Activated T-cell treated with anti-CD3 and anti-CD28 coated beads for 24 hours (primary cell): ENCODE measurements at regions not wholly inside any gene's neighbourhood (a gene's known extent, or its start where the extent isn't known, plus 50 kb on each side); places are given as distances from the start of the nearest gene placed in this dataset.

Experiments
- DNase-seq: peaks from one replicate; pipeline ENCODE4 v3.0.0-alpha.2; 2020; ENCODE audit warnings: low read depth

DNA sequence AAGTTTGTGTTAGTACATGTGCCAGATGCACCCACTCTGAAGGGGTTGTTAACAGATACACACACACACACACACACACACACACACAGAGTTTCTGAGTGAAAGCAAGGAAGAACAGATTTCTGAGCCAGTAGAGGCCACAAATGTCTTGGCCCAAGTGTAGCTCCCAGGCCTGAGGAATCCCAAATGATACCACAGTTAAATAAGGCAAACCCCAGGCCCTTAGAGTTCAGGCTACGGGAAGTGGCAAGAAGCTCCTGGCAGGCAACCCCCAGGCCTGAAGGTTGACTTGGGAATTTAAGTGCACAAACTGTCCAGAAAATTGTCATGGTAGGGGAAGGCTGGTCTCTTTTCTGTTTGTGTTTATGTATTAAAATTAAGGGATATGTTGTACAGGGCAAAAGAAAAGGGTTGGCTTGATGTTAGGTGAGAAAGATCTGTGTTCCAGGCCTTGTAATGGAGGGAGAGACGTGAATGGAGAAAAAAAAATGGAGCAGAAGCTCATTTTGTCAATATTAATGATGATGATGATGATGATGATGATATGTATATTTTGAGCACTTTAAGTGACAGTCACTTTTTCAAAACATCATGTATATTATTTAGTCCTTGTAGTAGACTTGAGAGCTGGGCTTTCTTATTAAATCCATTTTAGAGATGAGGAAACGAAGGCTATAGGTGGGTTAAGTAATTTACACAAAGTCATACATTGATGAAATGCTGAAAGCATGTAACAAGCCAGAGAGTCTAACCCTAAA is 317.0 kb upstream of the JAG1 start:
- no peak for DNase-seq

- DNase-seq, result no peak
Observed at GRCh38 chr20:10992731-10993130, 318.9 kb upstream of the JAG1 start.

- DNase-seq, result no peak
Observed at GRCh38 chr20:10994991-10995700, 321.3 kb upstream of the JAG1 start.

GRCh38 chr20:10998476-10998875 is 324.7 kb upstream of the JAG1 start:
- DNase-seq, result no peak

- DNase-seq, result no peak
Observed at GRCh38 chr20:11000416-11000815, 326.6 kb upstream of the JAG1 start.

DNA sequence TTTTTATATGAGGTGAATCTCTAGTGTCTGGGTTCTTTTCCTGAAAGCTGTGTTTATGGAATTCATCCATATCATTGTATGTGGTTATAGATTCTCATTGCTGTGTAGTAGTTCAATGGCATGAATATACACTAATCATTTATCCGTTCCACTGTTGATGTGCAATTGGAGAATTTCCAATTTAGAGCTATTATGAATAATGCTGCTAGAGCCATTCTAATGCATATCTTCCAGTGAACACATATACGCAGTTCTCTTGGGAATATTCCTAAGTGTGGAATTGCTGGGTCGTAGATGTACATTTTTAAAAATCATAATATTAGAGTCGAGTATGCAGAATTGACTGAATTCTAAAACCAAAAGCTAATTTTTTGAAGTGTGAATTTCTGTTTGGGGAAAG is 327.5 kb upstream of the JAG1 start:
- DNase-seq, result no peak

- DNase-seq, result no peak
Observed at GRCh38 chr20:11001764-11002540, 328.2 kb upstream of the JAG1 start.

DNA sequence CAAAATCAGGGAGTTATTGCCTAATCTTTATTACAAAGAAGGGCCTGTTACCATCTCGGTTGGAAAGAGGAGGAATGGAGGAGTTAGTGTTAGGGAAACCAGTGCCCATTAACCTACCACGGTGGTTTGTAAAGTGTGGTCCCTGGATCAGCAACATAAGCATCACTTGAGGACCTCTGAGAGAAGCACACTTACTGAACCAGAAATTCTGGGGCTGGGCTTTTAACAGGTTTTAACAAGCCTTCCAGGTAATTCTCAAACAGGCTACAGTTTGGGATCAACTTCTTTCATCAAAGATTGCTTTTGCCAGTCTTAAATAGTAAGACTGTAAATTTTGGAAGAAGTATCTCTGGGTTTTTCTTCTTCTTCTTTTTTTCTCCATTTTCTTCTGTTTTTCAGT is 329.5 kb upstream of the JAG1 start:
- no peak for DNase-seq

DNA sequence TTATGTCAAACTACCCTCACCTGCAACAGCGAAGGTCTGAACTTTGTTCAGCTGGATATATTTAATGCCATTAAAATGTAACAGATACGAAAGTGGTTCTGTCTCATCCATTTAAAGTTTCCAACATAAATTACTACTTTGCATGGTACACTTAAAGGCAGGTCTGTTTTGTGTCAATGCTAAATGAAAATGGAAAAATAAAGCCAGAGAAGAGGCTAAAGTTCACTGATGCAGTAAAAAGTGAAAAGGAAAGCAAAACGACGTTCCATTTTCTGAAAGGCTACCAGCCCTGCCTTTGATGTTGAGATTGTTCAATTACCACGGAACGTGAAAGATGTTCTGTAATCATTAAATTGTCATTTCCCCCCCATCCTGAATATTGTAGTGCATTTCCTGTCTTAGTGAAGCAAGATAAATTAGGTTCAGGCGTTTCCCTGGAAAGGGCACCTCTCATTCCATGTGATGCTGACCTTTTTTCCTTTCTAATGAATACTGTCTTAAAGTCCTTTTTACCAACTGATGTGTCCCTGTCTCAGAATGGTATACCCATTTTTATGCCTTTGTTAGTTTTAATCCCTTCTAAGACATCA is 334.7 kb upstream of the JAG1 start:
- DNase-seq, result no peak

- DNase-seq, result no peak
Observed at GRCh38 chr20:11011653-11012052, 337.9 kb upstream of the JAG1 start.

- no peak for DNase-seq
Observed at GRCh38 chr20:11012975-11013374, 339.2 kb upstream of the JAG1 start.

GRCh38 chr20:11013801-11014200 is 340.0 kb upstream of the JAG1 start:
- DNase-seq, result no peak

DNA sequence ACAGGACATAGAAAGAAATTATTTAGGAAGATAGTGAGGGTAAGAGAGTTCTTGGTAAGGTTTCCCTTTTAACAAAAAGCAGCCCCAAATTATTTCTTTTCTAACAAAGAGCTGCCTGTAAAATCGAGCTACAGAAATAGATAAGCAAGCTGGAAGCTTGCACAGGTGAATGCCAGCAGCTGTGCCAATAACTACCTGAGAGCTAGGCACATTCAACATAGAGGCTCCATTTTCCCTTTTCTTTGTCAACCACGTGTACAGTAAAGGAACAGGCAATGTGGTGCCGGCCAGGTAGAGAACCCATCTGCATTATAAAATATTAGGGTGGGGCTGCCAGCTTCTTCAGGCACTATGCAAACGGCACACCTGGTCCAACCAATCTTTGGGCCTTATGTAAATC is 341.6 kb upstream of the JAG1 start:
- DNase-seq, result no peak

DNA sequence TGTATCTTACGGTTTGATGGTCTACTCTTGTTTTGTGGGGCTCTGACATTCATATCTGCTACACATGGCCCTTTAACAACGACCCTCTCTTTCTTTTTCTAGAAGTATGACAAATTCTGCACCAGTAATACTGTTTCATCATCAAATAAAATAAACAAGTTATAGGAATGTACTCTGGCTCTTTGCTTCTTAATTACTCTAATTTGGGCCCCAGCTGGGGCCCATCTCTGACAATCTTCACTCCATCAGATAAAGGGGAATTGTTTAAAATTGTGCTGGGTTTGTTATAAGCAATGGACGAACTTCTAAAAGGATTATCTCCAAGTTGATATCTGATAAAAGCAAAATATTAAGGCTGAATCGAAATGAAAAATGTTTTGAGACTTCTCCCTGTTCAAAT is 343.6 kb upstream of the JAG1 start:
- DNase-seq, result no peak

DNA sequence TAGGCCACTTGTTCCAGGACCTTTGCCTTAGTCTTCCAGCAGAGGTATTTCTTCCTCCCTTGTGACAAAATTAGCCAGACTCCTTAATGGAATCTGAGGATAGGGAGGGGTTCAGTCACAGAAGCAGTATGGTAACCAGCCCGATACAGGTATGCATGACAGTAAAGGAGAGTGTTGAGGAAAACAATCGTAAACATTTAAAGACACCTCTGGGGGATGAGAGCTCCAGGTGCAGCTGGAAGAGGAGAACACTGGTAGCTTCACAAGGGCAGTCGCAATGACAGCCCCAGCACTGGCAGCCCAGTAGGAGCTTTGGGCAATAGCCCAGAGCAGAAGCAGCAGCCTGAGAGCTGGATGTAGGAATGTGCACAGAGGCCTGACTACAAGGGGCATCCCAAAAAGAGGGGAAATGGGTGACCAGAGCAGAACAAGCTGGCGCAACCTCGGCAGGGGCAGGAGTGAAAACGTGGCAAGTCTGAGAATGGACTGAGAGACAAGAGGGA is 344.9 kb upstream of the JAG1 start:
- no peak for DNase-seq

GRCh38 chr20:11020712-11021111 is 346.9 kb upstream of the JAG1 start:
- no peak for DNase-seq

DNA sequence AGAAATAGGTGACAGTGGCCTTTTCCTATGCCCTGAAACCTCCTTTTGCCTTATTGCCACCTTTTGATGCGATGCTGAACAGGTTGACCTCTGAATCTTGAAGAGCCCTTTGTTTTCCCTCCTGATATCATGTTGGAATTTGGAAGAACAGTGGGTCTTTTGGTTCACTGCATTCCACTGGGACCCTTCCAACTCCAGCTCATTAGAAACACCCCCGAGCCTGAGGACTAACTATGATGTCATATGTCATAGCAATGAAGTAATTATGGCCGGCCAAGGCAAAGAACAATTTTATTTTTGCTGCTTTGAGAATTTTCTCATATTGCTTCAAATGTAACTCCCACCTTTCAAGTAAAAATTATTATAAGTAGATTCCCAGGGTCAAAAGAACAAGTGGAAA is 353.4 kb upstream of the JAG1 start:
- DNase-seq, result no peak

- no peak for DNase-seq
Observed at GRCh38 chr20:11030351-11030750, 356.6 kb upstream of the JAG1 start.

DNA sequence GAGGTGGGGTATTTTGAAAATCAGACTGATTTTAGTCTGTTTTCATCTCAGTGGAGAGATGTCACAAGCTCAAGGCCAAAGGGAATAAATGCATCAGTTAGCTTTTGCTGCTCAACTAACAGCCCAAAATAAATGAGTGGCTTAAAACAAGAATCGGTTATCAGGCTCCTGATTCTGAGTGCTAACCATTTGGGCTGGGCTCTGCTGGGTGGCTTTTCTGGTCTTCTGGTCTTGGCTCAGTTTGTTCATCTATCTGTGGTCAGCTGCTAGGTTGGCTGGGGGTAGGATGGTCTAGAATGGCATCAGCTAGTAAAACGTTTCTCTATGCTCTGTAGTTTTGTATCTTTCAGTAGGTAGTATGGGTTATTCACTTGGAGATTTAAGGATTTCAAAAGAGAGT is 357.5 kb upstream of the JAG1 start:
- no peak for DNase-seq

DNA sequence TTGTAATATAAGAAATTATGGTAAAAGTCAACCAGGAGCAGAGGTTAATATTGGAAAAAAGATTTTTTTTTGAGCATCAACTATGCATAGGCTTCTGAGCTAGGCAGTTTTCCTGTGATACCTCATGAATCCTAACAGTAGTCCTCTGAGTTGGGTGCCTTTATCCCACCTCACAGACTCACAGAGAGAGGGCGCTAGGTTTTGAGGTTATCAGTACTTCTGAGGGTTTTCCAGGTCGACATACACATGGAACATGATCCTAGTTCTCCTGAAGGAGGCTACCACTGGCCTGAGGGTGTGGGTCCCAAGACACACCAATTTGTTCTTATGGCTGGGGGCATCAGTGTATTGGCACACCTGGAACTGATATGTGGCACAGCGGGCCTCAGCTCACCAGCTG is 358.8 kb upstream of the JAG1 start:
- no peak for DNase-seq

DNA sequence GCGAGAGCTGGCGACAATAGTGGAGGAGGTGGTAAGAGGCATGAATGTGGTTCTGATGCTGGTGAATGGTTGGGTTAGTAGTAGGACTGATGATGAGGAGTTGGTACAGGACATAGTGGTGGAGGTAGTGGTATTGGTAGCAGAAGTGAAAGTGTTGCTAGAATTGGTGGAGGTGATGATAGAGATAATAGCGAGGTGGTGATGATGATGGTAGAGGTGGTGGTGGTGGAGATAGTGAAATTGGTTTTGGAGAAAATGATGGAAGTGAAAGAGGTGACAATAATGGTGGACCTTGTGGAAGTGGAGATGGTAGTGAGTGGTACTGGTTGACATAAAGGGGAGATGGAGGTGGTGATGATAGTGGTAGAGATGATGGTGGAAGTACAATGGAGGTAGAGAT is 360.2 kb upstream of the JAG1 start:
- no peak for DNase-seq

GRCh38 chr20:11035211-11035610 is 361.4 kb upstream of the JAG1 start:
- DNase-seq, result no peak

DNA sequence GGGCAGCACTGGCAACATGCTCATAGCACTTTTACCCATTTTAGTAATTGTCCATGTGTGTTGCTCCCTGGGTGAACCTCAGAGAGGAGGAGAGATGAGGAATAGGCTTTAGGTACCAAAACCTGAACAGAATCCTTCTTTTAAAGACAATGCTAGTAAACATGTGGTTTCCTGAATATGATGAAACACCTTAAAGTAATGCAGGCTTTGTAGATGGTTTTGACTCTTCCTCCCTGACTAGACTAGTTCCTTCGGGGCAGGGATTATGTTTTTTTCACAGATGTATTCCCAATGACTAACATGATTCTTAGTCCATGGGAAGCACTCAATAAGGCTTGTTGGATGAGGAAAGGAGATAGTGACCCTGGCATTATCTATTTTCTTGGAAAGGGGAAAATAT is 367.6 kb upstream of the JAG1 start:
- no peak for DNase-seq
